ENCODE measurements at regions not wholly inside any gene's neighbourhood (a gene's known extent, or its start where the extent isn't known, plus 50 kb on each side); places are given as distances from the start of the nearest gene placed in this dataset.

- H3K4me1 Mint-ChIP-seq (ENCODE audit: unreplicated experiment) = no peaks in the 10 kb centered on the region
- H3K27me3 Mint-ChIP-seq = peaks cover 14% of the 10 kb centered on the region
- H3K9me3 Mint-ChIP-seq = peaks cover 4% of the 10 kb centered on the region
- no peaks in the 10 kb centered on the region for H3K36me3 Mint-ChIP-seq
- TF ChIP-seq CTCF (conservative IDR thresholded peaks at IDR 0.05) = no peak
- H3K4me3 Mint-ChIP-seq = no peak overlapping the region
- DNase-seq (ENCODE audit: extremely low spot score, unreplicated experiment) = no peak
- no peak overlapping the region for H3K27ac Mint-ChIP-seq
These were observed 125.0 kb upstream of the SOX1 start for GRCh38 chr13:111941845-111942447.

GRCh38 chr13:111943229-111943795, 123.6 kb upstream of the SOX1 start:
- Mint-ChIP-seq H3K9me3 (no peaks in the 10 kb centered on the region), H3K4me1 (ENCODE audit: unreplicated experiment) (no peaks in the 10 kb centered on the region), H3K4me3 (no peak overlapping the region), H3K27me3 (peaks cover 21% of the 10 kb centered on the region), H3K27ac (no peak overlapping the region), H3K36me3 (no peaks in the 10 kb centered on the region)
- no peak for TF ChIP-seq CTCF (conservative IDR thresholded peaks at IDR 0.05)
- DNase-seq (ENCODE audit: extremely low spot score, unreplicated experiment) = no peak

GRCh38 chr13:111944171-111944583, 122.8 kb upstream of the SOX1 start:
- no peak for TF ChIP-seq CTCF (conservative IDR thresholded peaks at IDR 0.05)
- Mint-ChIP-seq H3K27ac (no peak overlapping the region), H3K4me3 (no peak overlapping the region), H3K36me3 (no peaks in the 10 kb centered on the region), H3K9me3 (no peaks in the 10 kb centered on the region), H3K4me1 (ENCODE audit: unreplicated experiment) (no peaks in the 10 kb centered on the region), H3K27me3 (peaks cover 24% of the 10 kb centered on the region)
- DNase-seq (ENCODE audit: extremely low spot score, unreplicated experiment) = no peak

- H3K9me3 Mint-ChIP-seq = no peaks in the 10 kb centered on the region
- TF ChIP-seq CTCF (conservative IDR thresholded peaks at IDR 0.05) = no peak
These were observed 121.9 kb upstream of the SOX1 start for GRCh38 chr13:111945086-111945485.

GRCh38 chr13:111946214-111946613, 120.7 kb upstream of the SOX1 start:
- H3K4me3 Mint-ChIP-seq = no peak overlapping the region
- peaks cover 15% of the 10 kb centered on the region for H3K27me3 Mint-ChIP-seq
- TF ChIP-seq CTCF (conservative IDR thresholded peaks at IDR 0.05) = no peak
- H3K27ac Mint-ChIP-seq = no peak overlapping the region
- no peaks in the 10 kb centered on the region for H3K4me1 Mint-ChIP-seq (ENCODE audit: unreplicated experiment)
- no peak for DNase-seq (ENCODE audit: extremely low spot score, unreplicated experiment)
- H3K9me3 Mint-ChIP-seq = peaks cover 4% of the 10 kb centered on the region
- no peaks in the 10 kb centered on the region for H3K36me3 Mint-ChIP-seq

More at GRCh38 chr13:111945086-111945485, 121.9 kb upstream of the SOX1 start:
- no peaks in the 10 kb centered on the region for H3K36me3 Mint-ChIP-seq
- H3K27me3 Mint-ChIP-seq = peaks cover 21% of the 10 kb centered on the region
- H3K4me3 Mint-ChIP-seq = no peak overlapping the region
- no peaks in the 10 kb centered on the region for H3K4me1 Mint-ChIP-seq (ENCODE audit: unreplicated experiment)
- no peak for DNase-seq (ENCODE audit: extremely low spot score, unreplicated experiment)
- no peak overlapping the region for H3K27ac Mint-ChIP-seq
